Amniotic epithelial cell (primary cell): ENCODE measurements at regions not wholly inside any gene's neighbourhood (a gene's known extent, or its start where the extent isn't known, plus 50 kb on each side); places are given as distances from the start of the nearest gene placed in this dataset.

Experiments used
- DNase-seq: peaks from one replicate; pipeline ENCODE4 v3.0.0-alpha.2; 2010; ENCODE audit warnings: low read depth

GRCh38 chr5:20654033-20654432, 666.0 kb upstream of the CDH18 start:
- DNase-seq, result no peak

GRCh38 chr5:20649966-20650365, 662.0 kb upstream of the CDH18 start:
- DNase-seq, result peak; percentile 3

GRCh38 chr5:20648981-20649380, 661.0 kb upstream of the CDH18 start:
- DNase-seq, result no peak

- DNase-seq, result no peak
These were observed 648.7 kb upstream of the CDH18 start for GRCh38 chr5:20636686-20637085.

GRCh38 chr5:20619591-20619990, 631.6 kb upstream of the CDH18 start:
- DNase-seq, result no peak

- DNase-seq, result peak; percentile 12
These were observed 630.3 kb upstream of the CDH18 start for GRCh38 chr5:20618340-20618739.

GRCh38 chr5:20617841-20618240, 629.8 kb upstream of the CDH18 start:
- DNase-seq, result no peak

GRCh38 chr5:20615888-20616563, 628.0 kb upstream of the CDH18 start:
- no peak for DNase-seq

GRCh38 chr5:20611620-20612019, 623.6 kb upstream of the CDH18 start:
- DNase-seq, result no peak

- DNase-seq, result no peak
These were observed 622.7 kb upstream of the CDH18 start for GRCh38 chr5:20610681-20611080.

GRCh38 chr5:20609126-20609525, 621.1 kb upstream of the CDH18 start:
- no peak for DNase-seq

- no peak for DNase-seq
These were observed 620.6 kb upstream of the CDH18 start for GRCh38 chr5:20608567-20608966.

GRCh38 chr5:20605732-20606525, 617.9 kb upstream of the CDH18 start:
- peak; percentile 35 for DNase-seq

- DNase-seq, result no peak
These were observed 617.0 kb upstream of the CDH18 start for GRCh38 chr5:20604992-20605391.

- peak; percentile 78 for DNase-seq
These were observed 613.7 kb upstream of the CDH18 start for GRCh38 chr5:20601678-20602100.

- DNase-seq, result no peak
These were observed 602.4 kb upstream of the CDH18 start for GRCh38 chr5:20590356-20590755.

- peak; percentile 4 for DNase-seq
These were observed 587.6 kb upstream of the CDH18 start for GRCh38 chr5:20575571-20575970.

GRCh38 chr5:20574576-20574975, 586.6 kb upstream of the CDH18 start:
- DNase-seq, result no peak

- DNase-seq, result peak; percentile 87
These were observed 584.6 kb upstream of the CDH18 start for GRCh38 chr5:20572614-20573013.

GRCh38 chr5:20570486-20570885, 582.5 kb upstream of the CDH18 start:
- DNase-seq, result peak; percentile 15

GRCh38 chr5:20562544-20562943, 574.5 kb upstream of the CDH18 start:
- DNase-seq, result no peak

GRCh38 chr5:20559845-20560244, 571.8 kb upstream of the CDH18 start:
- no peak for DNase-seq

- peak; percentile 50 for DNase-seq
These were observed 568.2 kb upstream of the CDH18 start for GRCh38 chr5:20556115-20556763.
